ENCODE measurements at regions not wholly inside any gene's neighbourhood (a gene's known extent, or its start where the extent isn't known, plus 50 kb on each side); places are given as distances from the start of the nearest gene placed in this dataset.

GRCh38 chr2:203789618-203790017 lies 78.0 kb upstream of the CTLA4 start:
- H3K4me3 ChIP-seq (ENCODE audit: low read length), result no peak overlapping the region
- TF ChIP-seq CTCF (conservative IDR thresholded peaks at IDR 0.05; ENCODE audit: low read depth, low read length), result no peak
- DNase-seq (ENCODE audit: low read depth), result no peak

- DNase-seq (ENCODE audit: low read depth), result no peak
- no peak overlapping the region for H3K4me3 ChIP-seq (ENCODE audit: low read length)
- no peak for TF ChIP-seq CTCF (conservative IDR thresholded peaks at IDR 0.05; ENCODE audit: low read depth, low read length)
Measured at GRCh38 chr2:203790134-203790852, 77.3 kb upstream of the CTLA4 start.

GRCh38 chr2:203796248-203797010 lies 71.1 kb upstream of the CTLA4 start:
- TF ChIP-seq CTCF (conservative IDR thresholded peaks at IDR 0.05; ENCODE audit: low read depth, low read length), result no peak
- H3K4me3 ChIP-seq (ENCODE audit: low read length), result no peak overlapping the region
- DNase-seq (ENCODE audit: low read depth), result no peak

- no peak overlapping the region for H3K4me3 ChIP-seq (ENCODE audit: low read length)
- no peak for DNase-seq (ENCODE audit: low read depth)
- TF ChIP-seq CTCF (conservative IDR thresholded peaks at IDR 0.05; ENCODE audit: low read depth, low read length), result no peak
Measured at GRCh38 chr2:203797276-203797675, 70.3 kb upstream of the CTLA4 start.

- no peak for TF ChIP-seq CTCF (conservative IDR thresholded peaks at IDR 0.05; ENCODE audit: low read depth, low read length)
- DNase-seq (ENCODE audit: low read depth), result no peak
- no peak overlapping the region for H3K4me3 ChIP-seq (ENCODE audit: low read length)
Measured at GRCh38 chr2:203797712-203798111, 69.9 kb upstream of the CTLA4 start.

- H3K4me3 ChIP-seq (ENCODE audit: low read length), result no peak overlapping the region
- TF ChIP-seq CTCF (conservative IDR thresholded peaks at IDR 0.05; ENCODE audit: low read depth, low read length), result no peak
- no peak for DNase-seq (ENCODE audit: low read depth)
Measured at GRCh38 chr2:203798296-203799087, 69.1 kb upstream of the CTLA4 start.
